ENCODE measurements at regions not wholly inside any gene's neighbourhood (a gene's known extent, or its start where the extent isn't known, plus 50 kb on each side); places are given as distances from the start of the nearest gene placed in this dataset.
"Not testable (repeated sequence)": the region's sequence is repeated elsewhere in the genome, so short reads cannot be mapped to it uniquely, and the experiment has no call there.

DNA sequence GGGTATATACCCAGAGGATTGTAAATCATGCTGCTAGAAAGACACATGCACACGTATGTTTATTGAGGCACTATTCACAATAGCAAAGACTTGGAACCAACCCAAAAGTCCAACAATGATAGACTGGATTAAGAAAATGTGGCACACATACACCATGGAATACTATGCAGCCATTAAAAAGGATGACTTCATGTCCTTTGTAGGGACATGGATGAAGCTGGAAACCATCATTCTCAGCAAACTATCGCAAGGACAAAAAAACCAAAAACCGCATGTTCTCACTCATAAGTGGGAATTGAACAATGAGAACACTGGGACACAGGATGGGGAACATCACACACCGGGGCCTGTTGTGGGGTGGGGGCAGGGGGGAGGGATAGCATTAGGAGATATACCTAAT is 608.6 kb downstream of the RFPL4B start:
- TF ChIP-seq POLR2AphosphoS5 (IDR thresholded peaks at IDR 0.05; ENCODE audit: low read depth, low read length); ELF1 (IDR thresholded peaks at IDR 0.05); RAD21 (IDR thresholded peaks at IDR 0.05; ENCODE audit: low read length); GABPA (IDR thresholded peaks at IDR 0.05; ENCODE audit: low read depth); EP300 (IDR thresholded peaks at IDR 0.05; ENCODE audit: borderline replicate concordance in 1 of 2, low read depth in 1 of 2, low read length in 1 of 2); SMC3 (IDR thresholded peaks at IDR 0.05; ENCODE audit: low read depth, low read length); RFX5 (IDR thresholded peaks at IDR 0.05; ENCODE audit: low read length): not testable (repeated sequence)
- TF ChIP-seq, protein P1, sequence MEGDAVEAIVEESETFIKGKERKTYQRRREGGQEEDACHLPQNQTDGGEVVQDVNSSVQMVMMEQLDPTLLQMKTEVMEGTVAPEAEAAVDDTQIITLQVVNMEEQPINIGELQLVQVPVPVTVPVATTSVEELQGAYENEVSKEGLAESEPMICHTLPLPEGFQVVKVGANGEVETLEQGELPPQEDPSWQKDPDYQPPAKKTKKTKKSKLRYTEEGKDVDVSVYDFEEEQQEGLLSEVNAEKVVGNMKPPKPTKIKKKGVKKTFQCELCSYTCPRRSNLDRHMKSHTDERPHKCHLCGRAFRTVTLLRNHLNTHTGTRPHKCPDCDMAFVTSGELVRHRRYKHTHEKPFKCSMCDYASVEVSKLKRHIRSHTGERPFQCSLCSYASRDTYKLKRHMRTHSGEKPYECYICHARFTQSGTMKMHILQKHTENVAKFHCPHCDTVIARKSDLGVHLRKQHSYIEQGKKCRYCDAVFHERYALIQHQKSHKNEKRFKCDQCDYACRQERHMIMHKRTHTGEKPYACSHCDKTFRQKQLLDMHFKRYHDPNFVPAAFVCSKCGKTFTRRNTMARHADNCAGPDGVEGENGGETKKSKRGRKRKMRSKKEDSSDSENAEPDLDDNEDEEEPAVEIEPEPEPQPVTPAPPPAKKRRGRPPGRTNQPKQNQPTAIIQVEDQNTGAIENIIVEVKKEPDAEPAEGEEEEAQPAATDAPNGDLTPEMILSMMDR (IDR thresholded peaks at IDR 0.05): not testable (repeated sequence)
- TF ChIP-seq, protein P2, sequence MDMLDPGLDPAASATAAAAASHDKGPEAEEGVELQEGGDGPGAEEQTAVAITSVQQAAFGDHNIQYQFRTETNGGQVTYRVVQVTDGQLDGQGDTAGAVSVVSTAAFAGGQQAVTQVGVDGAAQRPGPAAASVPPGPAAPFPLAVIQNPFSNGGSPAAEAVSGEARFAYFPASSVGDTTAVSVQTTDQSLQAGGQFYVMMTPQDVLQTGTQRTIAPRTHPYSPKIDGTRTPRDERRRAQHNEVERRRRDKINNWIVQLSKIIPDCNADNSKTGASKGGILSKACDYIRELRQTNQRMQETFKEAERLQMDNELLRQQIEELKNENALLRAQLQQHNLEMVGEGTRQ (IDR thresholded peaks at IDR 0.05; ENCODE audit: borderline replicate concordance, low read depth, low read length): not testable (repeated sequence)
- TF ChIP-seq, protein P3, sequence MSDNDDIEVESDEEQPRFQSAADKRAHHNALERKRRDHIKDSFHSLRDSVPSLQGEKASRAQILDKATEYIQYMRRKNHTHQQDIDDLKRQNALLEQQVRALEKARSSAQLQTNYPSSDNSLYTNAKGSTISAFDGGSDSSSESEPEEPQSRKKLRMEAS (IDR thresholded peaks at IDR 0.05; ENCODE audit: low read depth): not testable (repeated sequence)

Data from SK-N-SH (cell line).